Panc1 (cell line): ENCODE measurements at regions not wholly inside any gene's neighbourhood (a gene's known extent, or its start where the extent isn't known, plus 50 kb on each side); places are given as distances from the start of the nearest gene placed in this dataset.

Source experiments
- POLR2AphosphoS5 ChIP-seq: IDR thresholded peaks from 2 replicates; pipeline ENCODE4 v1.6.1; 2012; ENCODE audit warnings: mild to moderate bottlenecking, low read depth, low read length, moderate library complexity
- TF ChIP-seq, protein P1 (sequence below): fragments of 450-650 bp; IDR thresholded peaks from 2 replicates; pipeline ENCODE4 v1.5.1; 2017; ENCODE audit warnings: mild to moderate bottlenecking
- TF ChIP-seq, protein P2 (sequence below), 2 experiments: IDR thresholded peaks; 2 replicates each; pipeline ENCODE4 v1.6.1; 2011 to 2012; ENCODE audit warnings: low read depth in 2 of 2, control low read depth in 1 of 2, low read length in 1 of 2, mild to moderate bottlenecking in 1 of 2, moderate library complexity in 1 of 2; ENCODE audit not compliant: insufficient read depth in 1 of 2

DNA sequence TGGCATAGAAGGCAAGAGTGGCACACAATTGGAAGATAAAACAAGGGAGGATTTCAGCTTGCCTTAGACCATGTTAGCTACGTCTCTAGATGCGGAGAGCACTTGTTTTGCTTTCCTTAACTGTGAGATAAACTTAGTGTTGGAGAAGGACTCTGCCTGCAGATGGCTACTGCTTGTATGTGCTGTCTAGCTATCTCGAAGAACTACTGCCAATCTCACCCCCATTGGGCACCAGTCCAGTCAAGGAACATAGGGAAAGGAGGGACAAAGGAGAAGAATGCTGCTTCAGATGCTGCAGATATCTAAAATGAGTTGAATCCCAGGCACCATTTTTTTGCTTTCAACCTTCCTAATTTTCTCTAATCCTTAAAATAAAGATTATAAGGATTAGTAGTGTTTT is 726.0 kb upstream of the ARGLU1 start:
- TF ChIP-seq, protein P1, sequence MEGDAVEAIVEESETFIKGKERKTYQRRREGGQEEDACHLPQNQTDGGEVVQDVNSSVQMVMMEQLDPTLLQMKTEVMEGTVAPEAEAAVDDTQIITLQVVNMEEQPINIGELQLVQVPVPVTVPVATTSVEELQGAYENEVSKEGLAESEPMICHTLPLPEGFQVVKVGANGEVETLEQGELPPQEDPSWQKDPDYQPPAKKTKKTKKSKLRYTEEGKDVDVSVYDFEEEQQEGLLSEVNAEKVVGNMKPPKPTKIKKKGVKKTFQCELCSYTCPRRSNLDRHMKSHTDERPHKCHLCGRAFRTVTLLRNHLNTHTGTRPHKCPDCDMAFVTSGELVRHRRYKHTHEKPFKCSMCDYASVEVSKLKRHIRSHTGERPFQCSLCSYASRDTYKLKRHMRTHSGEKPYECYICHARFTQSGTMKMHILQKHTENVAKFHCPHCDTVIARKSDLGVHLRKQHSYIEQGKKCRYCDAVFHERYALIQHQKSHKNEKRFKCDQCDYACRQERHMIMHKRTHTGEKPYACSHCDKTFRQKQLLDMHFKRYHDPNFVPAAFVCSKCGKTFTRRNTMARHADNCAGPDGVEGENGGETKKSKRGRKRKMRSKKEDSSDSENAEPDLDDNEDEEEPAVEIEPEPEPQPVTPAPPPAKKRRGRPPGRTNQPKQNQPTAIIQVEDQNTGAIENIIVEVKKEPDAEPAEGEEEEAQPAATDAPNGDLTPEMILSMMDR, result no peak
- TF ChIP-seq POLR2AphosphoS5, result no peak
- TF ChIP-seq, protein P2, sequence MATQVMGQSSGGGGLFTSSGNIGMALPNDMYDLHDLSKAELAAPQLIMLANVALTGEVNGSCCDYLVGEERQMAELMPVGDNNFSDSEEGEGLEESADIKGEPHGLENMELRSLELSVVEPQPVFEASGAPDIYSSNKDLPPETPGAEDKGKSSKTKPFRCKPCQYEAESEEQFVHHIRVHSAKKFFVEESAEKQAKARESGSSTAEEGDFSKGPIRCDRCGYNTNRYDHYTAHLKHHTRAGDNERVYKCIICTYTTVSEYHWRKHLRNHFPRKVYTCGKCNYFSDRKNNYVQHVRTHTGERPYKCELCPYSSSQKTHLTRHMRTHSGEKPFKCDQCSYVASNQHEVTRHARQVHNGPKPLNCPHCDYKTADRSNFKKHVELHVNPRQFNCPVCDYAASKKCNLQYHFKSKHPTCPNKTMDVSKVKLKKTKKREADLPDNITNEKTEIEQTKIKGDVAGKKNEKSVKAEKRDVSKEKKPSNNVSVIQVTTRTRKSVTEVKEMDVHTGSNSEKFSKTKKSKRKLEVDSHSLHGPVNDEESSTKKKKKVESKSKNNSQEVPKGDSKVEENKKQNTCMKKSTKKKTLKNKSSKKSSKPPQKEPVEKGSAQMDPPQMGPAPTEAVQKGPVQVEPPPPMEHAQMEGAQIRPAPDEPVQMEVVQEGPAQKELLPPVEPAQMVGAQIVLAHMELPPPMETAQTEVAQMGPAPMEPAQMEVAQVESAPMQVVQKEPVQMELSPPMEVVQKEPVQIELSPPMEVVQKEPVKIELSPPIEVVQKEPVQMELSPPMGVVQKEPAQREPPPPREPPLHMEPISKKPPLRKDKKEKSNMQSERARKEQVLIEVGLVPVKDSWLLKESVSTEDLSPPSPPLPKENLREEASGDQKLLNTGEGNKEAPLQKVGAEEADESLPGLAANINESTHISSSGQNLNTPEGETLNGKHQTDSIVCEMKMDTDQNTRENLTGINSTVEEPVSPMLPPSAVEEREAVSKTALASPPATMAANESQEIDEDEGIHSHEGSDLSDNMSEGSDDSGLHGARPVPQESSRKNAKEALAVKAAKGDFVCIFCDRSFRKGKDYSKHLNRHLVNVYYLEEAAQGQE (IDR thresholded peaks at IDR 0.05; ENCODE audit: insufficient read depth in 1 of 2, low read depth in 2 of 2, low read length in 1 of 2), result no peak
